ENCODE measurements at regions not wholly inside any gene's neighbourhood (a gene's known extent, or its start where the extent isn't known, plus 50 kb on each side); places are given as distances from the start of the nearest gene placed in this dataset.

DNA sequence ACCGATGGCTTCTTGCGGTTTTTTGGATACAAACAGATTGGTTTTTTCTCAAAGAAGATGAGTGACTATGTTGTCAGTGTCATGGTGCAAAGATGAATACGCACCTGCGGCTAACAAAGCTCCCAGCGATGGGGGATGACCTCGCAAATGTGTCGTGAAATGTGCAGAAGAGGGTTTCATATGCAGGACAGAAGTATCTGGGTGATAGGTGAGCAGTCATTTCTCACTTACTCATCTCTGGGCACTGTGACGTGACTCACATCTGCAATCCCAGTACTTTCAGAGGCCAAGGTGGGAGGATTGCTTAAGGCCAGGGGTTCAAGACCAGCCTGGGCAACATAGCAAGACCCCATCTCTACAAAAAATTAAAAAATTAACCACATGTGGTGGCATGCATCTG lies 216.3 kb downstream of the ERMARD start (continued):
- TF ChIP-seq, protein P1, sequence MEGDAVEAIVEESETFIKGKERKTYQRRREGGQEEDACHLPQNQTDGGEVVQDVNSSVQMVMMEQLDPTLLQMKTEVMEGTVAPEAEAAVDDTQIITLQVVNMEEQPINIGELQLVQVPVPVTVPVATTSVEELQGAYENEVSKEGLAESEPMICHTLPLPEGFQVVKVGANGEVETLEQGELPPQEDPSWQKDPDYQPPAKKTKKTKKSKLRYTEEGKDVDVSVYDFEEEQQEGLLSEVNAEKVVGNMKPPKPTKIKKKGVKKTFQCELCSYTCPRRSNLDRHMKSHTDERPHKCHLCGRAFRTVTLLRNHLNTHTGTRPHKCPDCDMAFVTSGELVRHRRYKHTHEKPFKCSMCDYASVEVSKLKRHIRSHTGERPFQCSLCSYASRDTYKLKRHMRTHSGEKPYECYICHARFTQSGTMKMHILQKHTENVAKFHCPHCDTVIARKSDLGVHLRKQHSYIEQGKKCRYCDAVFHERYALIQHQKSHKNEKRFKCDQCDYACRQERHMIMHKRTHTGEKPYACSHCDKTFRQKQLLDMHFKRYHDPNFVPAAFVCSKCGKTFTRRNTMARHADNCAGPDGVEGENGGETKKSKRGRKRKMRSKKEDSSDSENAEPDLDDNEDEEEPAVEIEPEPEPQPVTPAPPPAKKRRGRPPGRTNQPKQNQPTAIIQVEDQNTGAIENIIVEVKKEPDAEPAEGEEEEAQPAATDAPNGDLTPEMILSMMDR (conservative IDR thresholded peaks at IDR 0.05; ENCODE audit: low read depth in 2 of 2), result no peak
- TF ChIP-seq EZH2 (IDR thresholded peaks at IDR 0.05; ENCODE audit: low read depth, unreplicated experiment), result no peak

DNA sequence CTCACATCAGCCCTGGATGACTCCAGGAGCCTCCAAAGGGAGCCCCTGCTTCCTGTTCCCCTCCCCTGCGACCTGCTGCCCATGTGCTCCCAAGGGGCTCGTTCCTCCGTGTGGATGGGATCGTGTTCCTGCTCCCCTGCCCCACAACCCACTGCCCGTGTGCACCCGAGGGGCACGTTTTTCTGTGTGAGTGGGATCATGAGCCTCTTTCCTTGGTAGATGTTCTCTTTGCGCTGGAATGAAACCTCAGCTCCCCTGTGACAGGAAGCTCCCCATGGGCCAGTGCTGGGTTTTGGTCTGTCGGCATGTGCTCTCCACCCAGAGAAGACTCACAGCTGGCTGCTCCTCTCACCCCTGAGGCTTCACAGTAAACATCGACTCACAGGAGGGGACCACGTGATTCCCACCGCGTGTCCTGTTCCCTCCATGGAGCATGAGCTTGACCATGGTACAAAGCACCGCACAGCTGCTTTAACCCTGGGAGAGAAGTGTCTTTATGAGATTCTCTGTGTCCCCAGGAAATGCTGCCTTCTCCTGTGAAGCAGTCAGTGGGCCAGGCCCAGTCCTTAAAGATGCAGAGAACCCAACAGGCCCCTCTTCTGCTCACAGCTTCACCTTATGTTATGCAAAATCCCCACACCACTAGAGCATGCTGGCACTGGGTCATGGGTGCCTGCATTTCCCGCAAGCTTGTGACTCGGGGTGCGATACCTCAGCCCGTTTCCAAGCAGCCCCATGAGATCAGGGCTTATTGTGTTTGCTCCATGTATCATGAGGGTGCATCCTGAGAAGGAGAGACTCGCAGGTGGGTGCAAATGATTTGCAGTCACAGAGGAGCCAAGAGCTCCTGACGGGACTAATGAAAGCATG lies 215.1 kb downstream of the ERMARD start:
- H3F3A ChIP-seq (replicated peaks; ENCODE audit: low read depth), result no peaks in the 10 kb centered on the region
- Mint-ChIP-seq H3K36me3 (ENCODE audit: low read depth) (peaks cover 14% of the 10 kb centered on the region), H3K4me3 (no peak overlapping the region), H3K4me1 (no peaks in the 10 kb centered on the region; the same call in 2 of the 3 replicates), H3K27ac (no peak overlapping the region), H3K9me3 (peaks cover 12% of the 10 kb centered on the region), H3K27me3 (ENCODE audit: insufficient read depth, low read depth, poor library complexity) (peaks cover 11% of the 10 kb centered on the region)
- no peak overlapping the region for H3K4me2 ChIP-seq
- H3K4me3 ChIP-seq, result no peak overlapping the region
- H3K79me2 ChIP-seq (replicated peaks; ENCODE audit: insufficient read depth), result no peaks in the 10 kb centered on the region
- no peak for DNase-seq (ENCODE audit: low spot score)
- H4K20me1 ChIP-seq (replicated peaks; ENCODE audit: insufficient read depth), result no peaks in the 10 kb centered on the region
- no peak overlapping the region for H2AFZ ChIP-seq
- H3K9me2 ChIP-seq (ENCODE audit: insufficient read depth), result no peaks in the 10 kb centered on the region
- H3K36me3 ChIP-seq (ENCODE audit: insufficient read depth), result no peaks in the 10 kb centered on the region
- no peaks in the 10 kb centered on the region for H3K27me3 ChIP-seq (ENCODE audit: insufficient read depth)
- no peaks in the 10 kb centered on the region for H3K4me1 ChIP-seq (ENCODE audit: insufficient read depth)
- no peak overlapping the region for H3K27ac ChIP-seq (ENCODE audit: low read depth)
- ATAC-seq, result no peak
- TF ChIP-seq, protein P2, sequence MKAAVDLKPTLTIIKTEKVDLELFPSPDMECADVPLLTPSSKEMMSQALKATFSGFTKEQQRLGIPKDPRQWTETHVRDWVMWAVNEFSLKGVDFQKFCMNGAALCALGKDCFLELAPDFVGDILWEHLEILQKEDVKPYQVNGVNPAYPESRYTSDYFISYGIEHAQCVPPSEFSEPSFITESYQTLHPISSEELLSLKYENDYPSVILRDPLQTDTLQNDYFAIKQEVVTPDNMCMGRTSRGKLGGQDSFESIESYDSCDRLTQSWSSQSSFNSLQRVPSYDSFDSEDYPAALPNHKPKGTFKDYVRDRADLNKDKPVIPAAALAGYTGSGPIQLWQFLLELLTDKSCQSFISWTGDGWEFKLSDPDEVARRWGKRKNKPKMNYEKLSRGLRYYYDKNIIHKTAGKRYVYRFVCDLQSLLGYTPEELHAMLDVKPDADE (IDR thresholded peaks at IDR 0.05), result no peak
- no peak for TF ChIP-seq CREB1 (CRISPR knock-in tag; IDR thresholded peaks at IDR 0.05; ENCODE audit: low read depth)
- TF ChIP-seq EZH2phosphoT487 (IDR thresholded peaks at IDR 0.05; ENCODE audit: unreplicated experiment), result no peak
- no peak for TF ChIP-seq POLR2AphosphoS5 (IDR thresholded peaks at IDR 0.05; ENCODE audit: low read depth)
- TF ChIP-seq, protein P3, sequence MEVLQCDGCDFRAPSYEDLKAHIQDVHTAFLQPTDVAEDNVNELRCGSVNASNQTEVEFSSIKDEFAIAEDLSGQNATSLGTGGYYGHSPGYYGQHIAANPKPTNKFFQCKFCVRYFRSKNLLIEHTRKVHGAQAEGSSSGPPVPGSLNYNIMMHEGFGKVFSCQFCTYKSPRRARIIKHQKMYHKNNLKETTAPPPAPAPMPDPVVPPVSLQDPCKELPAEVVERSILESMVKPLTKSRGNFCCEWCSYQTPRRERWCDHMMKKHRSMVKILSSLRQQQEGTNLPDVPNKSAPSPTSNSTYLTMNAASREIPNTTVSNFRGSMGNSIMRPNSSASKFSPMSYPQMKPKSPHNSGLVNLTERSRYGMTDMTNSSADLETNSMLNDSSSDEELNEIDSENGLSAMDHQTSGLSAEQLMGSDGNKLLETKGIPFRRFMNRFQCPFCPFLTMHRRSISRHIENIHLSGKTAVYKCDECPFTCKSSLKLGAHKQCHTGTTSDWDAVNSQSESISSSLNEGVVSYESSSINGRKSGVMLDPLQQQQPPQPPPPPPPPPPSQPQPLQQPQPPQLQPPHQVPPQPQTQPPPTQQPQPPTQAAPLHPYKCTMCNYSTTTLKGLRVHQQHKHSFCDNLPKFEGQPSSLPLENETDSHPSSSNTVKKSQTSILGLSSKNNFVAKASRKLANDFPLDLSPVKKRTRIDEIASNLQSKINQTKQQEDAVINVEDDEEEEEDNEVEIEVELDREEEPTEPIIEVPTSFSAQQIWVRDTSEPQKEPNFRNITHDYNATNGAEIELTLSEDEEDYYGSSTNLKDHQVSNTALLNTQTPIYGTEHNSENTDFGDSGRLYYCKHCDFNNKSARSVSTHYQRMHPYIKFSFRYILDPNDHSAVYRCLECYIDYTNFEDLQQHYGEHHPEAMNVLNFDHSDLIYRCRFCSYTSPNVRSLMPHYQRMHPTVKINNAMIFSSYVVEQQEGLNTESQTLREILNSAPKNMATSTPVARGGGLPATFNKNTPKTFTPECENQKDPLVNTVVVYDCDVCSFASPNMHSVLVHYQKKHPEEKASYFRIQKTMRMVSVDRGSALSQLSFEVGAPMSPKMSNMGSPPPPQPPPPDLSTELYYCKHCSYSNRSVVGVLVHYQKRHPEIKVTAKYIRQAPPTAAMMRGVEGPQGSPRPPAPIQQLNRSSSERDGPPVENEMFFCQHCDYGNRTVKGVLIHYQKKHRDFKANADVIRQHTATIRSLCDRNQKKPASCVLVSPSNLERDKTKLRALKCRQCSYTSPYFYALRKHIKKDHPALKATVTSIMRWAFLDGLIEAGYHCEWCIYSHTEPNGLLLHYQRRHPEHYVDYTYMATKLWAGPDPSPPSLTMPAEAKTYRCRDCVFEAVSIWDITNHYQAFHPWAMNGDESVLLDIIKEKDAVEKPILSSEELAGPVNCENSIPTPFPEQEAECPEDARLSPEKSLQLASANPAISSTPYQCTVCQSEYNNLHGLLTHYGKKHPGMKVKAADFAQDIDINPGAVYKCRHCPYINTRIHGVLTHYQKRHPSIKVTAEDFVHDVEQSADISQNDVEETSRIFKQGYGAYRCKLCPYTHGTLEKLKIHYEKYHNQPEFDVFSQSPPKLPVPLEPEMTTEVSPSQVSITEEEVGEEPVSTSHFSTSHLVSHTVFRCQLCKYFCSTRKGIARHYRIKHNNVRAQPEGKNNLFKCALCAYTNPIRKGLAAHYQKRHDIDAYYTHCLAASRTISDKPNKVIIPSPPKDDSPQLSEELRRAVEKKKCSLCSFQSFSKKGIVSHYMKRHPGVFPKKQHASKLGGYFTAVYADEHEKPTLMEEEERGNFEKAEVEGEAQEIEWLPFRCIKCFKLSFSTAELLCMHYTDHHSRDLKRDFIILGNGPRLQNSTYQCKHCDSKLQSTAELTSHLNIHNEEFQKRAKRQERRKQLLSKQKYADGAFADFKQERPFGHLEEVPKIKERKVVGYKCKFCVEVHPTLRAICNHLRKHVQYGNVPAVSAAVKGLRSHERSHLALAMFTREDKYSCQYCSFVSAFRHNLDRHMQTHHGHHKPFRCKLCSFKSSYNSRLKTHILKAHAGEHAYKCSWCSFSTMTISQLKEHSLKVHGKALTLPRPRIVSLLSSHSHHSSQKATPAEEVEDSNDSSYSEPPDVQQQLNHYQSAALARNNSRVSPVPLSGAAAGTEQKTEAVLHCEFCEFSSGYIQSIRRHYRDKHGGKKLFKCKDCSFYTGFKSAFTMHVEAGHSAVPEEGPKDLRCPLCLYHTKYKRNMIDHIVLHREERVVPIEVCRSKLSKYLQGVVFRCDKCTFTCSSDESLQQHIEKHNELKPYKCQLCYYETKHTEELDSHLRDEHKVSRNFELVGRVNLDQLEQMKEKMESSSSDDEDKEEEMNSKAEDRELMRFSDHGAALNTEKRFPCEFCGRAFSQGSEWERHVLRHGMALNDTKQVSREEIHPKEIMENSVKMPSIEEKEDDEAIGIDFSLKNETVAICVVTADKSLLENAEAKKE (CRISPR knock-in tag; IDR thresholded peaks at IDR 0.05), result no peak
- TF ChIP-seq, protein P1 (conservative IDR thresholded peaks at IDR 0.05; ENCODE audit: low read depth in 2 of 2), result no peak
- TF ChIP-seq ZNF331 (CRISPR knock-in tag; IDR thresholded peaks at IDR 0.05; ENCODE audit: low read depth), result no peak

All from GM23338 (cell line).